ENCODE measurements at regions not wholly inside any gene's neighbourhood (a gene's known extent, or its start where the extent isn't known, plus 50 kb on each side); places are given as distances from the start of the nearest gene placed in this dataset.

DNA sequence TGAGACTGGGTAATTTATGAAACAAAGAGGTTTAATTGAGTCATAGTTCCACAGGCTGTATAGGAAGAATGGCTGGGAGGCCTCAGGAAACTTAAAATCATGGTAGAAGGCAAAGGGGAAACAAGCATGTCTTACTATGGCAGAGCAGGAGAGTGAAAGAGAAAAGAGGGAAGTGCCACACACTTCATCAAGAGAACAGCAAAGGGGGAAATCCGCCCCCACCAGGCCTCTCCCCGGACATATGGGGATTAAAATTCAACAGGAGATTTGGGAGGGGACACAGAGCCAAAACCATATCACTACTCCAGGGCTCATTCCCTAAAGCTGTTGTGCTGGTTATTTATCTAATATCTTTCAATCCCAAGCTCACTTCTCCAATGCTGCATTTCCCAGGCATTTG, 50.2 kb upstream of the NR3C1 start:
- TF ChIP-seq JUN (CRISPR knock-in tag; IDR thresholded peaks at IDR 0.05) (no peak), ZNF138 (CRISPR knock-in tag; conservative IDR thresholded peaks at IDR 0.05) (no peak)
- TF ChIP-seq, protein P1, sequence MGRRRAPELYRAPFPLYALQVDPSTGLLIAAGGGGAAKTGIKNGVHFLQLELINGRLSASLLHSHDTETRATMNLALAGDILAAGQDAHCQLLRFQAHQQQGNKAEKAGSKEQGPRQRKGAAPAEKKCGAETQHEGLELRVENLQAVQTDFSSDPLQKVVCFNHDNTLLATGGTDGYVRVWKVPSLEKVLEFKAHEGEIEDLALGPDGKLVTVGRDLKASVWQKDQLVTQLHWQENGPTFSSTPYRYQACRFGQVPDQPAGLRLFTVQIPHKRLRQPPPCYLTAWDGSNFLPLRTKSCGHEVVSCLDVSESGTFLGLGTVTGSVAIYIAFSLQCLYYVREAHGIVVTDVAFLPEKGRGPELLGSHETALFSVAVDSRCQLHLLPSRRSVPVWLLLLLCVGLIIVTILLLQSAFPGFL (CRISPR knock-in tag; IDR thresholded peaks at IDR 0.05; ENCODE audit: borderline replicate concordance): no peak
- TF ChIP-seq, protein P2, sequence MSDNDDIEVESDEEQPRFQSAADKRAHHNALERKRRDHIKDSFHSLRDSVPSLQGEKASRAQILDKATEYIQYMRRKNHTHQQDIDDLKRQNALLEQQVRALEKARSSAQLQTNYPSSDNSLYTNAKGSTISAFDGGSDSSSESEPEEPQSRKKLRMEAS (CRISPR knock-in tag; IDR thresholded peaks at IDR 0.05): no peak
- TF ChIP-seq, protein P3, sequence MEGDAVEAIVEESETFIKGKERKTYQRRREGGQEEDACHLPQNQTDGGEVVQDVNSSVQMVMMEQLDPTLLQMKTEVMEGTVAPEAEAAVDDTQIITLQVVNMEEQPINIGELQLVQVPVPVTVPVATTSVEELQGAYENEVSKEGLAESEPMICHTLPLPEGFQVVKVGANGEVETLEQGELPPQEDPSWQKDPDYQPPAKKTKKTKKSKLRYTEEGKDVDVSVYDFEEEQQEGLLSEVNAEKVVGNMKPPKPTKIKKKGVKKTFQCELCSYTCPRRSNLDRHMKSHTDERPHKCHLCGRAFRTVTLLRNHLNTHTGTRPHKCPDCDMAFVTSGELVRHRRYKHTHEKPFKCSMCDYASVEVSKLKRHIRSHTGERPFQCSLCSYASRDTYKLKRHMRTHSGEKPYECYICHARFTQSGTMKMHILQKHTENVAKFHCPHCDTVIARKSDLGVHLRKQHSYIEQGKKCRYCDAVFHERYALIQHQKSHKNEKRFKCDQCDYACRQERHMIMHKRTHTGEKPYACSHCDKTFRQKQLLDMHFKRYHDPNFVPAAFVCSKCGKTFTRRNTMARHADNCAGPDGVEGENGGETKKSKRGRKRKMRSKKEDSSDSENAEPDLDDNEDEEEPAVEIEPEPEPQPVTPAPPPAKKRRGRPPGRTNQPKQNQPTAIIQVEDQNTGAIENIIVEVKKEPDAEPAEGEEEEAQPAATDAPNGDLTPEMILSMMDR (IDR thresholded peaks at IDR 0.05): no peak
